Aorta (tissue), 5 donors: ENCODE measurements at regions not wholly inside any gene's neighbourhood (a gene's known extent, or its start where the extent isn't known, plus 50 kb on each side); places are given as distances from the start of the nearest gene placed in this dataset.
"Not testable (repeated sequence)": the region's sequence is repeated elsewhere in the genome, so short reads cannot be mapped to it uniquely, and the experiment has no call there.

Experiments
- ATAC-seq: fragments of 200-7000 bp; cut with Tn5 transposase; one replicate; pipeline ENCODE4 v1.9.1; 2022; ENCODE audit warnings: moderate library complexity; ENCODE audit not compliant: low FRiP score
- DNase-seq, 2 donors: peaks; one replicate each; pipeline ENCODE4 v3.0.0-alpha.2; 2020
- H3K27ac ChIP-seq, 2 donors: one replicate each; pipeline ENCODE4 v1.5.1; 2013; ENCODE audit warnings: low read length in 2 of 2, mild to moderate bottlenecking in 2 of 2, moderate library complexity in 2 of 2, control low read depth in 1 of 2, inconsistent platforms in 1 of 2, low read depth in 1 of 2
- H3K27me3 ChIP-seq, 2 donors: one replicate each; pipeline ENCODE4 v1.6.1; 2013; ENCODE audit warnings: control low read depth in 1 of 2, low read length in 1 of 2, mild to moderate bottlenecking in 1 of 2, moderate library complexity in 1 of 2; ENCODE audit not compliant: insufficient read depth in 2 of 2, control insufficient read depth in 1 of 2
- H3K36me3 ChIP-seq, 2 donors: one replicate each; pipeline ENCODE4 v1.6.1; 2013; ENCODE audit warnings: control low read depth in 1 of 2, low read length in 1 of 2, mild to moderate bottlenecking in 1 of 2; ENCODE audit not compliant: insufficient read depth in 2 of 2, control insufficient read depth in 1 of 2
- H3K4me1 ChIP-seq, 2 donors: one replicate each; pipeline ENCODE4 v1.6.1; 2013; ENCODE audit warnings: low read length in 2 of 2, control low read depth in 1 of 2, mild to moderate bottlenecking in 1 of 2, moderate library complexity in 1 of 2; ENCODE audit not compliant: insufficient read depth in 2 of 2, control insufficient read depth in 1 of 2
- H3K4me3 ChIP-seq, 2 donors: one replicate each; pipeline ENCODE4 v1.5.1; 2013; ENCODE audit warnings: low read length in 2 of 2, control low read depth in 1 of 2, mild to moderate bottlenecking in 1 of 2
- H3K9me3 ChIP-seq: one replicate; pipeline ENCODE4 v1.6.1; 2013; ENCODE audit warnings: mild to moderate bottlenecking, low read length; ENCODE audit not compliant: control insufficient read depth
- WGBS, 2 donors: extraction: QIAGEN DNeasy Blood & Tissue Kit; methylation state at CpG; one replicate each; pipeline ENCODE4 v1.1.7; 2013; 5-methylcytosine and 5-hydroxymethylcytosine counted together
- intact Hi-C, 2 donors: fragments of 100-400 bp; cut with DNase I; formaldehyde crosslinking; loops; one replicate each; pipeline versions ENCODE4 v1.14.2 to v1.15.0; 2022
- donor health status: healthy with polysubstance abuse.
- donor health status: Bipolar disorder and iron deficiency.
- donor health status: DM: no; HTN: no; CAD: no.
- donor health status: DM: no; HTN: no; CAD: no.
- donor health status: DM: yes; HTN: yes; CAD: no.

GRCh38 chr4:138800421-138800820, 215.2 kb upstream of the NOCT start:
- Histone ChIP-seq H3K36me3 (no peaks in the 10 kb centered on the region), H3K4me1 (no peaks in the 10 kb centered on the region), H3K9me3 (no peaks in the 10 kb centered on the region), H3K27me3 (no peaks in the 10 kb centered on the region), H3K27ac (no peak overlapping the region), H3K4me3 (no peak overlapping the region)
- WGBS, 2 donors, result 71 to 72% methylated on average over 4 of the region's 4 CpGs
- DNase-seq (no peak), ATAC-seq (no peak)
- intact Hi-C loops, result no loop called here

- DNase-seq, result no peak
- intact Hi-C loops, result no loop called here
- H3K4me3 ChIP-seq, result no peak overlapping the region
- 85 to 88% methylated on average over 4 of the region's 4 CpGs for WGBS, 2 donors
- H3K27me3 ChIP-seq, result no peaks in the 10 kb centered on the region
- no peak overlapping the region for H3K27ac ChIP-seq
- H3K4me1 ChIP-seq, result no peaks in the 10 kb centered on the region
- H3K36me3 ChIP-seq, result no peaks in the 10 kb centered on the region
- H3K9me3 ChIP-seq, result no peaks in the 10 kb centered on the region
- no peak for ATAC-seq
Measured at GRCh38 chr4:138798404-138798803, 217.2 kb upstream of the NOCT start.

GRCh38 chr4:138797646-138798045, 217.9 kb upstream of the NOCT start:
- no peak for ATAC-seq
- H3K27ac ChIP-seq, result no peak overlapping the region
- H3K27me3 ChIP-seq, result no peaks in the 10 kb centered on the region
- intact Hi-C loops, result no loop called here
- DNase-seq, result no peak
- no peaks in the 10 kb centered on the region for H3K9me3 ChIP-seq
- no peaks in the 10 kb centered on the region for H3K36me3 ChIP-seq
- H3K4me1 ChIP-seq, result no peaks in the 10 kb centered on the region
- WGBS, 2 donors, result 83 to 96% methylated on average over 2 of the region's 2 CpGs
- H3K4me3 ChIP-seq, result no peak overlapping the region

GRCh38 chr4:138796761-138797160, 218.8 kb upstream of the NOCT start:
- H3K36me3 ChIP-seq, result no peaks in the 10 kb centered on the region
- no peaks in the 10 kb centered on the region for H3K9me3 ChIP-seq
- H3K4me1 ChIP-seq, result no peaks in the 10 kb centered on the region
- no peak for DNase-seq
- H3K27me3 ChIP-seq, result no peaks in the 10 kb centered on the region
- 91 to 94% methylated on average over 11 of the region's 11 CpGs for WGBS, 2 donors
- no peak overlapping the region for H3K27ac ChIP-seq
- ATAC-seq, result no peak
- intact Hi-C loops, result no loop called here
- no peak overlapping the region for H3K4me3 ChIP-seq

DNA sequence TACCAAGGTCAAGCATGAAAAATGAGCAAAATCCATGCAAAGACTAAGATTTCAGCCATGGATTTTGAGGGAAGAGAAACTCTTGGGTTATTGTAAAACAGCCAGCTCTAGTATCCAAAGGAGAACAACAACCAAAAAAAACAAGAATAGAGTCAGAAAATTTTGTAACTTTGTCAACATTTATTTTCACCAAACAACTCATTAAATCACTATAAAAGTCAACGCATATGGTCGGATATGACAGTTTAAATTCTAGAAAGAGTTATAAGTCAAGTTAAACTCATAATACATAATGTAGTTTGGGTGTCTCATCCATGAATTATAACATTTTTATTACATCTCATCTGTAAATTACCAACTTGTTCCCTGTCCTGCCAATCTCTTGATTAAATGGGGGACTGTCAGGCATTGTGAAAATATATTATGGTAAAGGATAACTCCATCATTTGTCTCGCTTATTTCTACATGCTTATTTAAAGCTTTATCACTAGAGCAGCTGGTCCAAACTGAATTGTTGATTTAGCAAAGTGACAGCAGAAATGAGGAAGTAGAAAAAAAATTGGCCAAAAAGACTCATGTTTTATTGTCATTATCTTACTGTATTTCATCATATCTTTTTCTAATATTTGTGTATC, 224.8 kb upstream of the NOCT start:
- no peaks in the 10 kb centered on the region for H3K4me1 ChIP-seq
- no peaks in the 10 kb centered on the region for H3K27me3 ChIP-seq
- H3K36me3 ChIP-seq, result no peaks in the 10 kb centered on the region
- no peak overlapping the region for H3K4me3 ChIP-seq
- DNase-seq (no peak), ATAC-seq (no peak)
- intact Hi-C loops, result no loop called here
- H3K27ac ChIP-seq, result no peak overlapping the region
- 79 to 81% methylated on average over 3 of the region's 3 CpGs for WGBS, 2 donors
- H3K9me3 ChIP-seq, result peaks cover 1% of the 10 kb centered on the region

- Histone ChIP-seq H3K4me3 (no peak overlapping the region), H3K36me3 (no peaks in the 10 kb centered on the region), H3K4me1 (no peaks in the 10 kb centered on the region), H3K27me3 (no peaks in the 10 kb centered on the region), H3K27ac (no peak overlapping the region), H3K9me3 (peaks cover 1% of the 10 kb centered on the region)
- intact Hi-C loops, result no loop called here
- WGBS, 2 donors, result 89% methylated on average over 5 of the region's 5 CpGs
- ATAC-seq (no peak), DNase-seq (no peak)
Measured at GRCh38 chr4:138789796-138790195, 225.8 kb upstream of the NOCT start.

- ATAC-seq, result no peak
- 94 to 95% methylated on average over 5 of the region's 5 CpGs for WGBS, 2 donors
Measured at GRCh38 chr4:138788857-138789256, 226.7 kb upstream of the NOCT start.

GRCh38 chr4:138788267-138788790, 227.3 kb upstream of the NOCT start:
- Histone ChIP-seq H3K27me3 (no peaks in the 10 kb centered on the region), H3K4me3 (no peak overlapping the region), H3K36me3 (no peaks in the 10 kb centered on the region), H3K4me1 (no peaks in the 10 kb centered on the region), H3K9me3 (peaks cover 1% of the 10 kb centered on the region), H3K27ac (no peak overlapping the region)
- ATAC-seq, result no peak
- 76 to 87% methylated on average over 1 of the region's 1 CpG for WGBS, 2 donors
- intact Hi-C loops, result no loop called here
- no peak for DNase-seq

More at GRCh38 chr4:138788857-138789256, 226.7 kb upstream of the NOCT start:
- DNase-seq, result no peak
- Histone ChIP-seq H3K36me3 (no peaks in the 10 kb centered on the region), H3K27me3 (no peaks in the 10 kb centered on the region), H3K4me3 (no peak overlapping the region), H3K9me3 (peaks cover 1% of the 10 kb centered on the region), H3K27ac (no peak overlapping the region), H3K4me1 (no peaks in the 10 kb centered on the region)
- intact Hi-C loops, result no loop called here

DNA sequence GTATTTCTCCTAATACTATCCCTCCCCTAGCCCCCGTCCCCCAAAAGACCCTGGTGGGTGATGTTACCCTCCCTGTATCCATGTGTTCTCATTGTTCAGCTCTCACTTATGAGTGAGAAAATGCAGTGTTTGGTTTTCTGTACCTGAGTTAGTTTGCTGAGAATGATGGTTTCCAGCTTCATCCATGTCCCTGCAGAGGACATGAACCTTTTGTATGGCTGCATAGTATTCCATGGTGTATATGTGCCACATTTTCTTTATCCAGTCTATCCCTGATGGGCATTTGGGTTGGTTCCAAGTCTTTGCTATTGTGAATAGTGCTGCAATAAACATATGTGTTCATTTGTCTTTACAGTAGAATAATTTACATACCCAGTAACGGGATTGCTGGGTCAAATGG, 235.8 kb upstream of the NOCT start:
- H3K4me3 ChIP-seq, H3K9me3 ChIP-seq, H3K36me3 ChIP-seq, ATAC-seq, intact Hi-C loops, H3K27me3 ChIP-seq, DNase-seq, H3K4me1 ChIP-seq, H3K27ac ChIP-seq: not testable (repeated sequence)
- WGBS, 2 donors, result 95 to 97% methylated on average over 2 of the region's 2 CpGs
